GM19035 (cell line): ENCODE measurements at regions not wholly inside any gene's neighbourhood (a gene's known extent, or its start where the extent isn't known, plus 50 kb on each side); places are given as distances from the start of the nearest gene placed in this dataset.

ENCODE experiments used
- ATAC-seq: cut with Tn5 transposase; IDR thresholded peaks from one replicate; pipeline ENCODE4 v1.9.1; 2021; ENCODE audit not compliant: unreplicated experiment

- ATAC-seq = no peak
Measured at GRCh38 chr6:44606504-44606903, 219.0 kb downstream of the CDC5L start.

GRCh38 chr6:44606976-44607375, 219.5 kb downstream of the CDC5L start:
- ATAC-seq = no peak

GRCh38 chr6:44608175-44608574, 220.7 kb downstream of the CDC5L start:
- ATAC-seq = no peak

GRCh38 chr6:44609051-44609612, 221.6 kb downstream of the CDC5L start:
- ATAC-seq = no peak

- ATAC-seq = no peak
Measured at GRCh38 chr6:44614396-44614795, 226.9 kb downstream of the CDC5L start.

- ATAC-seq = no peak
Measured at GRCh38 chr6:44615621-44616020, 228.1 kb downstream of the CDC5L start.

- ATAC-seq = no peak
Measured at GRCh38 chr6:44617416-44617815, 229.9 kb downstream of the CDC5L start.

GRCh38 chr6:44618371-44618770, 230.9 kb downstream of the CDC5L start:
- ATAC-seq = no peak

GRCh38 chr6:44620922-44621321, 233.4 kb downstream of the CDC5L start:
- no peak for ATAC-seq

GRCh38 chr6:44621846-44622245, 234.3 kb downstream of the CDC5L start:
- ATAC-seq = no peak

- no peak for ATAC-seq
Measured at GRCh38 chr6:44622555-44622954, 235.0 kb downstream of the CDC5L start.

GRCh38 chr6:44622956-44623355, 235.4 kb downstream of the CDC5L start:
- ATAC-seq = no peak

- no peak for ATAC-seq
Measured at GRCh38 chr6:44624226-44624625, 236.7 kb downstream of the CDC5L start.

GRCh38 chr6:44624936-44625573, 237.5 kb downstream of the CDC5L start:
- no peak for ATAC-seq

- ATAC-seq = no peak
Measured at GRCh38 chr6:44625996-44626395, 238.5 kb downstream of the CDC5L start.

- ATAC-seq = no peak
Measured at GRCh38 chr6:44626616-44627015, 239.1 kb downstream of the CDC5L start.

- no peak for ATAC-seq
Measured at GRCh38 chr6:44627091-44627882, 239.8 kb downstream of the CDC5L start.

- no peak for ATAC-seq
Measured at GRCh38 chr6:44627883-44628271, 240.4 kb downstream of the CDC5L start.

- ATAC-seq = no peak
Measured at GRCh38 chr6:44628347-44628746, 240.8 kb downstream of the CDC5L start.

- no peak for ATAC-seq
Measured at GRCh38 chr6:44629636-44630035, 242.1 kb downstream of the CDC5L start.

- no peak for ATAC-seq
Measured at GRCh38 chr6:44630125-44631028, 242.9 kb downstream of the CDC5L start.
